ENCODE measurements at regions not wholly inside any gene's neighbourhood (a gene's known extent, or its start where the extent isn't known, plus 50 kb on each side); places are given as distances from the start of the nearest gene placed in this dataset.

GRCh38 chr7:96887426-96887825, 117.9 kb upstream of the DLX6 start:
- no peak for TF ChIP-seq EZH2phosphoT487 (IDR thresholded peaks at IDR 0.05; ENCODE audit: borderline replicate concordance, low read depth, low read length)
- TF ChIP-seq CTCF (conservative IDR thresholded peaks at IDR 0.05; ENCODE audit: low read length): no peak
